Stimulated activated CD8-positive, alpha-beta memory T cell treated with anti-CD3 and anti-CD28 coated beads, Interleukin-4, amount 100 ng/mL, for 48 hours (primary cell): ENCODE measurements at regions not wholly inside any gene's neighbourhood (a gene's known extent, or its start where the extent isn't known, plus 50 kb on each side); places are given as distances from the start of the nearest gene placed in this dataset.
A peak's percentile ranks its signal among the peaks of the same experiment; 100 is the strongest.

ENCODE experiments used
- DNase-seq: peaks from one replicate; pipeline ENCODE4 v3.0.0-alpha.2; 2020

DNA sequence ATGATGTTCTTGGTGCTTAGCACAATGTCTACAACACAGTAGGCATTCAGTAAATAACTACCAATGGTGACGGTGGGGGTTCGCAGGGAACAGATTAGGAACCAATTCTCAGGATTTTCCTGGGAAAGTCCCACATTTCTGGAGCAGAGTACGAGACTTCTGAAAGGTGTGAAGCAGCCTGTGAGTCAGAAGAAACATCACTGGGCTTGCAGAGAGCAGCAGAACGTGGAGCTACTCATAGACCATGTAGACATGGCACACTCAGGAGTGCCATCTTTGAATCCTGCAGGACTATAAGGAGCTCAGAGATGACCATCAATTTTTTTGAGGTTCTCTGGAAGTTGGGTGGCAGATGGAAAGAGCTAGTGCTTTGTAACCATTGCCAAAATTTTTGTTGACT, 106.6 kb upstream of the ANKRD55 start:
- DNase-seq: no peak

DNA sequence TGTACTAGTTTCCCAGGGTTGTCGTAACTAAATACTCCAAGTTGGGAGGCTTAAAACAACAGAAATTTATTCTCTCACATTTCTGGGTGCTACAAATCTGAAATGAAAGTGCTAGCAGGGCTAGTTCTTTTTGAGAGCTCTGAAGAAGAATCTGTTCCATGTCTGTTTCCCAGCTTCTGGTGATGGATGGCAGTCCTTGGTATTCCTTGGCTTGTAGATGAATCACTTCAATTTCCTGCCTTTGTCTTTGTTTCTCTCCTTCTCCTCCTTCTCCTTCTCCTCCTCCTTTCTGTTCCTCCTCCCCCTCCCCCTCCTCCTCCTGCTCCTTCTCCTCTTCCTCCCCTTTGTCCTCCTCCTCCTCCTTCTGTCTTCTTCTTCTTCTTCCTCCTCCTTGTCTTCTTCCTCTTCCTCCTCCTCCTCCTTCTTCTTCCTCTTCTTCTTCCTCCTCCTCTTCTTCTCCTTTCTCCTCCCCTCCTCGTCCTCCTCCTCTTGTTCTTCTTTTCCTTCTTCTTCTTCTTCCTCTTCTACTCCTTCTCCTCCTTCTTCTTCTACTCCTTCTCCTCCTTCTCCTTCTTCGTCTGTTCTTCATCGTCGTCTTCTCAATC, 104.7 kb upstream of the ANKRD55 start:
- no peak for DNase-seq

DNA sequence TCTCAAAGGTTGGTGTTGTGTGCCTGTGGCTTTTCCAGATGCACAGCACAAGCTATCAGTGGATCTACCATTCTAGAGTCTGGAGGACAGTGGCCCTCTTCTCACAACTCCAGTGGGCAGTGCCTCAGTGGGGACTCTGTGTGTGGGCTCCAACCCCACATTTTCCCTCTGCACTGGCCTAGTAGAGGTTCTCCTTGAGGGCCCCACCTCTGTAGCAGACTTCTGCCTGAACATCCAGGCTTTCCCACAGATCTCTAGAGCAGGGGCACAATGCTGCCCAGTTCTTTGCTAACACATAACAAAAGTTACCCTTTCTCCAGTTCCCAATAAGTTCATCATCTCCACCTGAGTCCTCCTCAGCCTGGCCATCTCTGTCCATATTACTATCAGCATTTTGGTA, 102.1 kb upstream of the ANKRD55 start:
- no peak for DNase-seq

DNA sequence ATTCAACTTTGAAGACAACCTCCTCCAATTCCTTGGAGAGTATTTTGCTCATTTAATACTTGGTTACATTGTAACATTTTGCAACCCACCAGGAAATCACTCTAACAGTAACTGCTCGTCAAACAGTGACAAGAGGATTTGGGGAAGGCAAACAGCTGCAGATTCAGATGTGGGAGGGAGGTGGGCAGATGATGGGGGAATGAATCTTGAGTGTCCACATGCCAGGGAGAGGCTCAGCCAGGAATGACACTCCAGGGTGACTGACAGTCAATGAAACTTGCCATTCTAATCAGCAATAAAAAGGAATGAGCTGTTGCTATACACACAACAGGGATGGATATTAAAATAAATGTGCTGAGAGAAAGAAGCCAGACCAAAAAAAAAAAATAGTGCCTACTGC, 97.7 kb upstream of the ANKRD55 start:
- DNase-seq: no peak

DNA sequence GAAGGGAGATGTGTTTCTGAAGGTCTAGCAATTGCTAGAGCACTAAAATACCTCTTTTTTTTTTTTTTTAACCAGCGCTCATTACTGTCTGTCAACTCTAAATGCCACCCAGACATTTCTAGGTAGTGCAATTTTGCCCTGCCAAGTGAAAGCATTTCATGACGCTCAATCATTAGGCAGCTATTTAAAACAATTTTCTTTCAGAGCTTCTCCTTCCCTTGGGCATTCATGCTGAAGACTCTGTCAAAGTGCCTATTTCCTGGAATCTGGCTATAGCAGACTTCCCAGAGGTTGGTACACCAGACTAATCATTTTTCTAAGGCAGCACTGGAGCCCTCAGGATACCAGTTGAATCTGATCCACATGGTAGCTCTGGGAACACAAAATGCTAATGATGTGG, 97.0 kb upstream of the ANKRD55 start:
- no peak for DNase-seq

DNA sequence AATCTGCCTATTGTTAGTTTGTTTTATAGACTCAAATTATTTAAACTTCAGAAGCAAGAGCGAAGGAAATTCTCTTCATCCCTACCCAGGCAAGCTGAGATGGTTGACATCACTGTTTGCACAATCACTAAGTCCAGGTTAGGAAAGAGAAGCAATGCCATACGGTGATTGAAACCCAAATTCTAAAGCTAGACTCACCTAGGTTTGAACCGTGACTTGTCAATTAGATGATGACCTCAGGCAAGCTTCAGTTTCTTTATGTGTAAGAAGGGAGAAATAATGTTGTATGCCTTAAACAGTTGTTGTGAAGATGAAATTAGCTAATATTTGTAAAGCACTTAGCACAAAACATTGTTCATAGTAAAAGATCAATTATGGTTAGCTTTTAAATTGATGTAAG, 96.5 kb upstream of the ANKRD55 start:
- DNase-seq: no peak

DNA sequence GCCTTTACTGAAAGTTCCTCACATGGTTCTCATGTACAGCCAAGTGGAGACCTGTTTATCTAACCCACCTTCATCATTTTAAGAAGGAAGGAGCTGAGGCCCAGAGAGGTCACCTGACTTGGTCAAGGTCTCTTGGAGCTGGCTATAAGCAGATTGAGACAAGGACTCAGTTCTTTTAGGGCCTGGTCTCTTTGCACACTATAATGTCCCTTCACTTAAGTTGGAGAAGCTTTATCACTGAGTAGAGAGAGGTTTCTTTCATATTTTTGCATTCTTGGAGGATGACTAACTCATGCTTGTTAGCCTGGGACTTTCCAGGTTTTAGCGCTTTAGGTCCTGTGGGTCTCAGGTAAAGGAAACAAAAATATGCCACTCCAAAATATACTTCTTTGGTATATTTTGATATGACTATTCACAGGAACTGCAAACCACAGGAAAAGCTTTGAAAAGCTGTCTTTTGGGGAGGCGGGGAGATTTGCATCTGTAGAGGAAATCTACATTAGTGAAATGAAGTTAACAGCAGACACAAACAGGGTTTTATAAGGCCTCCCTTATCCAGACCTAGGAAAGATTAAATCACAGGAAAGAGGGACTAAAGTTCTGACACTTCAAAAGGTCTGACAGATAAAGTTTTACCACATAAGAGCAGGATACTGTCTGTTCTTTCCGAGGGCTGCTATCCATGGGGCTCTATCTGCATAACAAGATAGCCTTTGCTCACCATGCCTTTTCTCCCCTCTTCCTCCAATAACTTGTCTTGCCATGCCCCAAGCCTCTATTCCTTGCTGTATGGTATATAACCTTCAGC, 95.8 kb upstream of the ANKRD55 start:
- DNase-seq: peak; percentile 52

DNA sequence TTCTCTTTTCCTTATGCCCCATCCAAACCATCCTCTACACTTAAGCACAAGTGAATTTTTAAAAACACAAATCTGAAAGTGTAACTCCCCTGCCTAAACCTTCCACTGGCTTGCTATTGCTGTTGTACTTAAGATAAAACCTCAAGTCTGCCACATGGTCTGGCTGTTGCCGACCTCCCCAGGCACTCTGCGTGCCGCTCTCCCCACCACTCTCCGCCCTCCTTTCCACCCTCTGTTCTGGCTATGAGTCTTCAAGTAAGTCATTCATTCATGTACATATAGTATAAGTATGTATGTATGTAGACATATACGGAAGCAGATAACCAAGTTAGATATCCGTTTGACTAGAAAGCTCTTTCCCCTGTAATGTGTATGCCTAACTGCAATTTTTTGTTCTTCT, 94.7 kb upstream of the ANKRD55 start:
- DNase-seq: peak; percentile 80

DNA sequence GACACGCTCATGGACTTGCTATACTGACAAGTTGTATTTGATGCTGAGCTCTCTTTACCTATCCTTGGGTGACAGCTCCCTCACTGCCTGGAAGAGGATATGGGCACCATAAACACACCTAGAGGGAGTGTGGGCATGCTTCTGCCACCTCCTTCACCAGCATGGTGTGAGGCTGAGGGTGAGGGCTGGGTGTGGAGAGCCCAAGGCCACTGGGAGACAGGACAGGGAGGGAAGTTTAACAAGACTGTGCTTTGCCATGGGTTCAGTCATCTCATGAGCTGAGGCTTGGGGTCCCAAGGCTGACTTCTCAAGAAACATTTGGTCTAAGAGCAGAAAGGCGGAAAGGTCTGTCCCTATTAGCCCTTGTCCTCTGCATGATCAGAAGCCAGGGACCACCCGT, 93.6 kb upstream of the ANKRD55 start:
- DNase-seq: no peak

DNA sequence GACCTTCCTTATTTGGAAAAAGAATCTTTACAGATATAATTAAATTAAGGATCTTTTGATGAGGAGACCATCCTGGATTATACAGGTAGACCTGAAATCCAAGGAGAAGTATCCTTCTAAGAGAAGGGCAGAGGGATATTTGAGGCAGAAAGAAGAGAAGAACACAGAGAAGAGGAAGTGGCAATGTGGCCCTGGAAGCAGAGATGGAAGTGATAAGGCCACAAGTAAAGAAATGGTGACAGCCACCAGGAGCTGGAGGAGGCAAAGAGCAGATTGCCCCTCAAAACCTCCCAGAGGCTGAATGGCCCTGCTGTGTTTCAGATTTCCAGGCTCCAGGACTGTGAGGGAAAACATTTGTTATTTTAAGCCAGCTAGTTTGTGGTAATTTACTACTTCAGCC, 93.0 kb upstream of the ANKRD55 start:
- no peak for DNase-seq

DNA sequence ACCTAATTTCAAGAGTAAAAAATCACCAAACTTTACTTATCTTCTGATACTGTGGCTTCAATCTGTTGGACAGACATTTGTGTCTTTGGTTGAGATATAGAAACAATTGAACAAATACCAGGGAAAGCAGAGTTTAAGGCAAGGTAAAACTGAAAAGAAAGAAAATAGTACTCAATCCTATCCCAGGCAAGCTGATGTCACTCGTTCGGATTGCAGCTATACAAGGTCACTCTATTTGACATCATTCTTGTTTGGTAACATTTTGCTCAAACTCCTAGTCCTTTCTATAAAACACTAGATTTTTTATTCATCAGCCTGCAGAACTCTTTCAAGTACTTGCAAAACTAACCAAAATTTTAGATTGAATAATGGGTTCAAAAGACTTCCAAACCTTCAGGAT, 91.9 kb upstream of the ANKRD55 start:
- DNase-seq: no peak

DNA sequence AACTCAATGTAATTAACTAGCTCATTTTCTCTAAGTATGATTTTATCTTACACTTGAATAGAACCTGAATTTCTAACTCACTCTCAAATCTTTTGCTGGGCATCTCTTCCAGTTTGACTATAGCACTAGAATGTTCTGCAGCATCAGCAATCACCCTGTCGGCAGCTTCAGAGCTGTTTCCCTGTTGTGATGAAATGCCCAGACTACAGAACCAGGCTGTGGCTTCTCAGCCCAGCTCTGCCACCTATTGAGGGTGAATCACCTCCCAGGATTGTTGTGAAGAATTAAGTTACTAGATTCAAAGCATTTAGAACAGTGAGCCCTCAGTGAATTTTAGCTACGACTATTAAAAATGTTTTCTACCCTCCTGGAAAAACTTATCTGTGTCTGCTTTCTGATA, 90.4 kb upstream of the ANKRD55 start:
- DNase-seq: no peak

DNA sequence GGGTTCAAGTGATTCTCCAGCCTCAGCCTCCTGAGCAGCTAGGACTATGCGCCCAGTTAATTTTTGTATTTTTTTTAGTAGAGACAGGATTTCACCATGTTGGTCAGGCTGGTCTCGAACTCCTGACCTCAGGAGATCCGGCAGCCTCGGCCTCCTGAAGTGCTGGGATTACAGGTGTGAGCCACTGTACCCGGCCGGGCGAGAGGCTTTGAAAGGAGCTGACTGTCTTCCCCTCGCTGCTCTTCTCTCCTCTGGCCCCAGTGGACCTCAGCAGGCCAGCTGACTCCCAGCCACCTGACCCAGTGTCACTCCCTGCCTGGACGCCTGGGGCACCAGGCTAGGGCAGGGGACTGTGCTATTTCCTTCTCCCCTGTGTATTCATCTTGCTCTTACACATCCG, 89.5 kb upstream of the ANKRD55 start:
- no peak for DNase-seq

DNA sequence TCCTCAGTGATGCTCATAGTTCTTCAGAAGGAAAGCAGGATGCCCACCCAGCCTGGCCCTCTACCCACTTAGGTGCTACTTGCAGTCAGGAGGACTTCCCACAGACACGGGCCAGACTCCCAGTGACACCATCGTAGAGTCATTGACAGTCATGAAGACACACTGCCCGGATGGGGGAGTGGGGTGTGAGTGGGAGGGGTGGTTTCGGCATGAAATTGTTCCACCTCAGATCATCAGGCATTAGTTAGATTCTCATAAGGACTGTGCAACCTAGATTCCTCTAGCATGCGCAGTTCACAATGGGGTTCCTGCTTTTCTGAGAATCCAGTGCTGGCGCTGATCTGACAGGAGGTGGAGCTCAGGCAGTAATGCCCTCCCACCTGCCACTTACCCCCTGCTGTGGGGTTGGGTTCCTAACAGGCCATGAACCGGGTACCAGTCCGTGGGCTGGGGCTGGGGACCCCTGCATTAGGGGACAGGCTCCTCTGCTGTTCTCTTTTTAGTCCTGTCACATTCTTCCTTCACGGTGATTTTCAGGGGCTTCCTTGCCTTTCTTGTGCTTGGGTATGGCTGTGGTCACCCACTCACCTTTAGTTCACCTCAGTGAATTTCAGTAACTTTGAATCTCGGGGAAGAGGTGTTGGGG, 88.2 kb upstream of the ANKRD55 start:
- peak; percentile 54 for DNase-seq

DNA sequence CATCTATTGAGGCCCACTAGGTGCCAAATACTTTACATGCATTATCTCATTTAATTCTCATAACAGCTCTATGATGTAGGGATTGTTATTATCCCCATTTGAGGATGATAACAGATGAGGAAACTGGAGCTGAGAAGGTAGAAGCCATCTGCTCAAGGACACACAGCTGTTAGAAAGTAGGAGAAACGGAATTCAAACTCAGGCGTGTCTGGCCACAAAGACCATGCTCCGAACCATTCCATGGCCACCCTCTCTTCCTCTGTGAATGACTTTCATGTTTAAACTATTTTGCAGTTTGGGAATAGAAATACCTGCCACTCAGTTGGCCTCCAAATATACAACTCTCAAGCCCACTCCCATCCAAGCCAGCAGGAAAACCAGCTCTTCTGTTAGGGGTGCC, 87.6 kb upstream of the ANKRD55 start:
- no peak for DNase-seq

DNA sequence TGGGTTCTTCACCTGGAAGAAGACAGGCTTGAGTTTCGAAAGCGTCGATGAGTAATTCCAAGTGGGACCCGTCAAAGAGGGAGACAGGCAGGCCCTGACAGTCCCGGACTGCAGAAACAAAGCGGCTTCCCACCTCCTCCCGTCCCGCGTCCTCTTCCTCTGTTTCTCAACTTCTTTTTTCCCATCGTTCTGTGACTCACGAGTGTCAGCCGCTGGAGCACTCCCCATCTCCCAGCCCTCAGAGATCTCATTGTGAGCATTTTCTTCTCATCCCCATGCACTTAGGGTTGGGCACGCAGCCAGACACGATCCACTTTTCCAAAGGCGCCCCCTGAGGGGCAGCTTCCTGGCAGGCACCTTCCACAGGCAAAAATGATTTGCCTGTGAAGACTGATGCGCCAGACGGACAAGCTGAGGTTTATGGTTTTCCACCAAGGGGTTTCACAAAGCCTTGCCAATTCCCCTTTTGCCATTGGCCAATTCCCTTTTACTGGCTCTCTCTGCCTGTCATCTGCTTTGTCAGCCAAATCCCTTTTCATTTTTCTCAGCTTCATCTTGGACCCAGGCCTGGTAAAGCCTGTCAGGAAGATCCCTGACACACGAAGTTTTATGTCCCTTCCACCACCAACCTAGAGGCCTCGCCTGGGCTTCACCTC, 86.5 kb upstream of the ANKRD55 start:
- DNase-seq: no peak

DNA sequence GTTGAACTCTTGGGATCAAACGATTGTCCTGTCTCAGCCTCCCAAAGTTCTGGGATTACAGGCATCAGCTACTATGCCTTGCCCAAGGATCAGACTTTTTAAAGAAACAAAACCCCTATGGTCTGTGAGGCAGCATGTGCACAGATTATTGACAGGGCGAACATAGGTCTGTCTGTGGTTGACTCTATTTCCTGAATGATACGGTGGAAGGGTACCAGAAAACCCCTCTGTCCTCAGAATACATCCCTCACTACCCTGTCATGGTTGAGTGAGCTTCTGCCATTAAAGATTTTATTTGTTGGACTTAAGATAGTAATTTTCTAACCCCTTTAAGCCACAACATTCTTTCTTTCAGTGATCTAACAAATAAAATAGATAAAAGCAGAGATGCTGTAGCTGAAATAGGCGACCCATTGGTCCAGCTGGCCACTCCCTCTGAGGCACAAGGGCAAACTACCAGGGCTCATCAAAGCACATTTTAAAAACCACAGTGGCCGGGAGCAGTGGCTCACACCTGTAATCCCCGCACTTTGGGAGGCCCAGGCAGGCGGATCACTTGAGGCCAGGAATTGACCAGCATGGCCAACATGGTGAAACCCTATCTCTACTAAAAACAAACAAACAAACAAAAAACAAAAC, 84.9 kb upstream of the ANKRD55 start:
- DNase-seq: no peak

DNA sequence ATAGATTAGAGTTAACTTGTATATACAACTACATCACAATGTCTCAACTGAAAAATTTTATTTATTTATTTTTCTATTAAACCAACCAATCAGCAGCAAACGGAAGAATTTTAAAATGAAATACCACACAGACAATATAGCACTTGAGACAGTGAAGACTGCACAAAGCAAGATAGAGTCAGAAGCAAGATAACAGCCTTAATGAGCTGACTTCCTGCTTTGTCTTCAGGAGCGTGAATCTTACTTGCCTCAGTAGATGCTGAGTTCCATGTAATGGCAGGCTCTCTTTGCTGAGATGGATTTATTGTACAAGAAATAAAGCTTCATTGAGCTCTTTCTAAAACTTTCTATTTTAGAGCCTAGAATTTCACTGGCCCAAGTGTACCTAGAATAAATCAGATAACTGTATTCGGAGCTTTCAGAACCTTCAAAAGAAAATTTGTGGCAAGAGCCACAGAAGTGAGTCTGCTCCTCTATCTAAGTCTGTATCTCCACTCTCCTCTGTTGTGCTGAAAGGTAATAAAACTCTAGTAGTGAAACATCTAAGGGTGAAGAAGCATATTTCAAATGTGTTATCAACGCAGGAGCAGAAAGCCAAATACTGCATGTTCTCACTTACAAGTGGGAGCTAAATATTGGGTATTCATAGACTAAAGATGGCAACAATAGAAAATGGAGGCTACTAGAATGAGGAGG, 83.3 kb upstream of the ANKRD55 start:
- DNase-seq: no peak

DNA sequence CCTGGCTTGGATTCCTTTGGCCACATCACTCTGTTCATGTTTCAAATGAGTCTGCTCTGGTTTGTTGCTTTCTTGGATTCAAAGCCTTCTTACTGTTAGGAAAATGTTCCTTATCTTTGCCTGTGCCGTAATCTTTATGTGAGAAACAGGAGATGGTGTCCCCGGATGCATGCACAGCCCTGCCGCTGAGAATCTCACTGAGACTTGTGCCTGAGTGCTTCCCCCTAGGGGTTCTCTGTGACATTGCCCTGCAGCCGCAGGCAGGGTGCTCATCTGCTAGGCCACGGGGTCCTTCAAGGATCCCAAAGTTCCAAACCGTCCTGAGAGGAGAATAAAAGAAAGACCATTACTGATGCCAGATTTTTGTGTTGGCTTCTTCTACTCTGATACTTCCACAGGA, 81.4 kb upstream of the ANKRD55 start:
- no peak for DNase-seq

DNA sequence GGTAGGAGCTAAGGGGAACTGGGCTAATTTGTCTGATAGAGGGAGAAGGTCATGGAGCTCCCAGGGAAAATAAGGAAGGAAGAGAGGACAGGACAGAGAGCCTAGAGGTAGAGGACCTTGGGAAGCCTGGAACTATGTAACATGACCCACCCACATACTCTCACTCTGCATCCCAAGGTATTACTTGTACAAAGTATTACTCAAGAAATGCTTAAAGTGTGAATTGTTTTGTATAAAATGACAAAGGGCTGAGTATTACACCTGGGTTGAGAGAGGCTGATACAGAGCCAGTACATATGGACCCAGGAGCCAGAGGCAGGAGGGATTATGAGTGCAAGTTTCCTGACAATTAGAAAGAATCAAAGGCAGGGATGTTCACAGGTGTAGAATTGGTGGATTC, 80.5 kb upstream of the ANKRD55 start:
- no peak for DNase-seq

DNA sequence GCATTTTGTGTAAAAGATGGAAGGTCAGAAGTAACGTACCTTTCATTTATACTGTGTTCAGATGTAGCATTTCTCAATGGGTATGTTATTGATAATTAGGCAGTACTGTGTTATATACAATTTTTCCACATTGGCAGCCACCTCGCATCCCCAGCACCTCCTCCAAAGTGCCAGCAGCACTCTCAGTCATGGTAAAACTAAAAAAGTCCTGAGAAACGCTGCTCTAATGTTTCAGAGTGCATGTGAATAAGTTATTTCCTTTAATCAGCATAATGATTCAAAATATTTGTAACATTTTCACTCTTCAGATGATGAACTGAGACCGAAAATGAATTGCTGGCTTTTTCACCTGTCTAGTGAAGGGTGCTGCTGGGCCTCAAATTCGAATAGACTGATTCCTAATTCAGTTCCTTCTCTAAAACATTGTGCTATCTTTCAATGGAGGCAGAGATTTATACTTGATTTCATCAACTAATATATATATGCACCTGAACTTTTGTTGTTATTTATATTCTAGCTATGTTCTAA, 79.9 kb upstream of the ANKRD55 start:
- no peak for DNase-seq

DNA sequence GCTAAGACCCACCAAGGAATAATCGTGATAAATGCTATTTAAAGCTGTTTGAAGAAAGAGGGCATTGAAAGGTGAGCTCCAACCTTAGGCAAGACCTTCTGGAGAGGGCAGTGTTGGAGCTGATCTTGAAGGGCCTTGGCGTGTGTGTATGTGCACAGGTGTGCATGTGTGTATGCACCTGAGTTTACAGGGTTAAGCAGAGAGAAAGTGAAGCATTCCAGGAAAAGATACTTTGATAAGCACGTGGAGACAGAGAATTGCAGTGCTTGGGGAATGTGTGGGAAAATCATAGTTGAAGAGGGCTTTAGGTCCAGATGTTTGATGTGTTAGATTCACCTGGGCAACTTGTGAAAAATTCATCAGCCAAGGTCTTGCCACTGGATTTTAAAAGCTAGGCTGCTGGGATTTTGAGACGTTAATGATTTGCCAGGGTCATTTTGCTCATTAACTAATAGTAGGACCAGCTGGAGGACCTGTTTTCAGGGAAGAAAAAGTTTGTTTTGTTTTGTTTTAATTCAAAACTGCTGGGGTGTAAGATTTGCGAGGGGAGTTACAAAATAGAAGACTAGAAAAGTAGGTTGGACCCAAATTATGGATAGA, 78.3 kb upstream of the ANKRD55 start:
- DNase-seq: no peak
